ENCODE measurements at regions not wholly inside any gene's neighbourhood (a gene's known extent, or its start where the extent isn't known, plus 50 kb on each side); places are given as distances from the start of the nearest gene placed in this dataset.

GRCh38 chr5:14983666-14984441 is 112.3 kb upstream of the ANKH start:
- intact Hi-C loops (cut with DNase I; ENCODE audit: low total_unique reads) = no loop called here
- Histone ChIP-seq H3K27ac (no peak overlapping the region), H3K4me1 (no peaks in the 10 kb centered on the region), H3K9me3 (no peaks in the 10 kb centered on the region), H3K27me3 (no peaks in the 10 kb centered on the region), H3K36me3 (ENCODE audit: low read depth, missing control alignments) (no peaks in the 10 kb centered on the region), H3K4me3 (no peak overlapping the region)
- no peak for DNase-seq
- no peak for TF ChIP-seq POLR2A (IDR thresholded peaks at IDR 0.05)
- no peak for TF ChIP-seq CTCF (IDR thresholded peaks at IDR 0.05)
- WGBS, 2 donors = 78% methylated on average over 6 of the region's 6 CpGs

GRCh38 chr5:14980698-14981097 is 109.1 kb upstream of the ANKH start:
- DNase-seq = no peak
- Histone ChIP-seq H3K27me3 (no peaks in the 10 kb centered on the region), H3K4me3 (no peak overlapping the region), H3K27ac (no peak overlapping the region), H3K36me3 (ENCODE audit: low read depth, missing control alignments) (no peaks in the 10 kb centered on the region), H3K9me3 (no peaks in the 10 kb centered on the region), H3K4me1 (no peaks in the 10 kb centered on the region)
- intact Hi-C loops (cut with DNase I; ENCODE audit: low total_unique reads) = no loop called here
- TF ChIP-seq POLR2A (IDR thresholded peaks at IDR 0.05) (no peak), CTCF (IDR thresholded peaks at IDR 0.05) (no peak)
- 84 to 91% methylated on average over 2 of the region's 2 CpGs for WGBS, 2 donors

- Histone ChIP-seq H3K4me3 (no peak overlapping the region), H3K4me1 (no peaks in the 10 kb centered on the region), H3K27me3 (no peaks in the 10 kb centered on the region), H3K9me3 (no peaks in the 10 kb centered on the region), H3K36me3 (ENCODE audit: low read depth, missing control alignments) (no peaks in the 10 kb centered on the region), H3K27ac (no peak overlapping the region)
- no peak for TF ChIP-seq CTCF (IDR thresholded peaks at IDR 0.05)
- no peak for TF ChIP-seq POLR2A (IDR thresholded peaks at IDR 0.05)
- 59 to 74% methylated on average over 2 of the region's 2 CpGs for WGBS, 2 donors
- intact Hi-C loops (cut with DNase I; ENCODE audit: low total_unique reads) = no loop called here
- DNase-seq = no peak
Measured at GRCh38 chr5:14977058-14977685, 105.6 kb upstream of the ANKH start.

- H3K27ac ChIP-seq = no peak overlapping the region
- WGBS, 2 donors = 74 to 81% methylated on average over 7 of the region's 7 CpGs
Measured at GRCh38 chr5:14976486-14976885, 104.9 kb upstream of the ANKH start.

More at GRCh38 chr5:14976486-14976885, 104.9 kb upstream of the ANKH start:
- H3K4me1 ChIP-seq = no peaks in the 10 kb centered on the region
- no peaks in the 10 kb centered on the region for H3K27me3 ChIP-seq
- intact Hi-C loops (cut with DNase I; ENCODE audit: low total_unique reads) = no loop called here
- DNase-seq = no peak
- no peak overlapping the region for H3K4me3 ChIP-seq
- TF ChIP-seq POLR2A (IDR thresholded peaks at IDR 0.05) (no peak), CTCF (IDR thresholded peaks at IDR 0.05) (no peak)
- H3K9me3 ChIP-seq = no peaks in the 10 kb centered on the region
- H3K36me3 ChIP-seq (ENCODE audit: low read depth, missing control alignments) = no peaks in the 10 kb centered on the region

Data from testis (tissue), 2 donors.